GM12878 (cell line): ENCODE measurements at regions not wholly inside any gene's neighbourhood (a gene's known extent, or its start where the extent isn't known, plus 50 kb on each side); places are given as distances from the start of the nearest gene placed in this dataset.

ENCODE experiments used
- ATAC-seq: fragments of 200-7000 bp; cut with Tn5 transposase; 3 replicates; pipeline ENCODE4 v1.9.1; 2020; ENCODE audit warnings: mild to moderate bottlenecking, moderate library complexity
- BruUV-seq: library from RNA; stranded (reverse); fragments of 400-500 nt; replicated peaks from 2 replicates; lab custom pipeline; 2021; lab: Mats Ljungman, UMichigan
- CTCF ChIA-PET: fragments of 300-600 bp; sonication (Branson Sonifier 250); formaldehyde crosslinking; extraction: SDS; loops from one replicate; lab custom pipeline; 2021; ENCODE audit warnings: inconsistent platforms; lab: Yijun Ruan, JAX
- POLR2A ChIA-PET: fragments of 350-600 bp; formaldehyde crosslinking; extraction: SDS; loops from one replicate; lab custom pipeline; 2021; ENCODE audit warnings: inconsistent platforms; lab: Charles Lee
- RAD21 ChIA-PET: fragments of 300-600 bp; sonication (Branson Sonifier 250); formaldehyde crosslinking; loops from one replicate; lab custom pipeline; 2023; ENCODE audit warnings: antibody characterized with exemption; ENCODE audit not compliant: unreplicated experiment; lab: Charles Lee
- SMC1A ChIA-PET: fragments of 300-600 bp; sonication (Branson Sonifier 250); formaldehyde crosslinking; loops from one replicate; lab custom pipeline; 2023; ENCODE audit not compliant: unreplicated experiment, uncharacterized antibody; lab: Charles Lee
- DNase-seq: peaks from one replicate; pipeline ENCODE4 v3.0.0-alpha.2; 2011; ENCODE audit warnings: low read depth, low spot score
- FAIRE-seq: peaks from 3 replicates; lab custom pipeline; 2011; peaks lifted over from hg19 to GRCh38; lab: Jason Lieb, UNC
- H2AFZ ChIP-seq: 2 replicates; pipeline ENCODE4 v1.6.0; 2011; ENCODE audit warnings: low read depth, low read length, control low read depth; ENCODE audit not compliant: control insufficient read depth
- H3K27ac ChIP-seq: 2 replicates; pipeline ENCODE4 v1.5.1; 2011; ENCODE audit warnings: control low read depth; ENCODE audit not compliant: control insufficient read depth, insufficient read depth
- H3K27me3 ChIP-seq, 2 experiments: replicated peaks in 1 of 2; 2 replicates each; pipeline versions ENCODE4 v1.6.0 to v1.6.1; 2011; ENCODE audit warnings: low read length in 1 of 2; ENCODE audit not compliant: control insufficient read depth in 2 of 2, insufficient read depth in 2 of 2
- H3K36me3 ChIP-seq, 2 experiments: 2 replicates each; pipeline ENCODE4 v1.5.1; 2011; ENCODE audit warnings: low read length in 1 of 2; ENCODE audit not compliant: control insufficient read depth in 2 of 2, insufficient read depth in 2 of 2
- H3K4me1 ChIP-seq: 2 replicates; pipeline ENCODE4 v1.6.1; 2011; ENCODE audit warnings: mild to moderate bottlenecking, low read length, moderate library complexity, mixed read lengths; ENCODE audit not compliant: control insufficient read depth, insufficient read depth
- H3K4me2 ChIP-seq: 2 replicates; pipeline ENCODE4 v1.6.0; 2011; ENCODE audit warnings: control low read depth; ENCODE audit not compliant: control insufficient read depth, insufficient read depth
- H3K4me3 ChIP-seq: fragments of 200-600 bp; sonication (generic); 2 replicates; pipeline ENCODE4 v1.5.1; 2016
- H3K79me2 ChIP-seq: 2 replicates; pipeline ENCODE4 v1.6.0; 2011; ENCODE audit warnings: low read length; ENCODE audit not compliant: control insufficient read depth, insufficient read depth
- H3K9ac ChIP-seq: 2 replicates; pipeline ENCODE4 v1.8.0; 2011; ENCODE audit warnings: low read length, control low read depth, mixed read lengths; ENCODE audit not compliant: control insufficient read depth, insufficient read depth
- H3K9me3 ChIP-seq: replicated peaks from 3 replicates; pipeline ENCODE4 v1.5.1; 2011; ENCODE audit warnings: mild to moderate bottlenecking, low read length; ENCODE audit not compliant: control insufficient read depth, insufficient read depth
- H4K20me1 ChIP-seq: 2 replicates; pipeline ENCODE4 v1.6.0; 2011; ENCODE audit not compliant: control insufficient read depth, insufficient read depth
- ASH2L ChIP-seq: fragments of 300-600, 200-600 bp; sonication (generic); IDR thresholded peaks from 2 replicates; pipeline ENCODE4 v1.6.1; 2017; ENCODE audit warnings: low read depth, mild to moderate bottlenecking, borderline replicate concordance
- CBX3 ChIP-seq: fragments of 200-600 bp; sonication (generic); IDR thresholded peaks from 2 replicates; pipeline ENCODE4 v1.6.1; 2016; ENCODE audit warnings: low read depth, borderline replicate concordance
- ETV6 ChIP-seq, 2 experiments: fragments of 450-650 bp in 1 of 2; IDR thresholded peaks in 1 of 2; conservative IDR thresholded peaks in 1 of 2; 2 replicates each; pipeline ENCODE4 v1.6.1; 2014; ENCODE audit warnings: antibody characterized with exemption in 1 of 2, borderline replicate concordance in 1 of 2, low read depth in 1 of 2, mild to moderate bottlenecking in 1 of 2, moderate library complexity in 1 of 2
- HCFC1 ChIP-seq: fragments of 150-350 bp; IDR thresholded peaks from 2 replicates; pipeline ENCODE4 v1.6.1; 2014; ENCODE audit warnings: low read length
- IRF3 ChIP-seq: fragments of 450-650 bp; IDR thresholded peaks from 2 replicates; pipeline ENCODE4 v1.6.1; 2014; ENCODE audit warnings: mild to moderate bottlenecking
- NFYB ChIP-seq: IDR thresholded peaks from 2 replicates; pipeline ENCODE4 v1.6.1; 2011; ENCODE audit warnings: low read depth, mild to moderate bottlenecking, low read length, improper control_type of control experiment, moderate library complexity; ENCODE audit not compliant: insufficient read depth
- SP1 ChIP-seq: IDR thresholded peaks from one replicate; pipeline ENCODE4 v1.6.1; 2011; ENCODE audit warnings: low read depth, low read length
- STAT3 ChIP-seq: IDR thresholded peaks from 2 replicates; pipeline ENCODE4 v1.6.1; 2011; ENCODE audit warnings: low read depth, low read length, improper control_type of control experiment
- TCF7 ChIP-seq: IDR thresholded peaks from 2 replicates; pipeline ENCODE4 v1.6.1; 2014; ENCODE audit warnings: antibody characterized with exemption, borderline replicate concordance
- ZBTB33 ChIP-seq: fragments of 450-650 bp; IDR thresholded peaks from 2 replicates; pipeline ENCODE4 v1.6.1; 2017; ENCODE audit warnings: mild to moderate bottlenecking
- WGBS: methylation state at CpG from one replicate; pipeline ENCODE4 v1.1.6; 2016; ENCODE audit warnings: low lambda C conversion rate; ENCODE audit not compliant: insufficient replicate concordance, insufficient coverage; ENCODE audit errors: missing lambda C conversion rate; 5-methylcytosine and 5-hydroxymethylcytosine counted together
- in situ Hi-C: fragments of 300-500 bp; cut with MboI; formaldehyde crosslinking; loops from 9 replicates; pipeline ENCODE4 v1.14.3; 2018; ENCODE audit warnings: mixed read lengths
- intact Hi-C: fragments of 100-400 bp; cut with micrococcal nuclease; formaldehyde crosslinking; loops from one replicate; pipeline ENCODE4 v1.14.2; 2022; ENCODE audit not compliant: unreplicated experiment

- Histone ChIP-seq H3K4me3 (no peak overlapping the region), H3K27me3 (no peaks in the 10 kb centered on the region), H3K4me1 (no peaks in the 10 kb centered on the region), H3K9ac (no peak overlapping the region), H3K4me2 (no peak overlapping the region), H4K20me1 (no peaks in the 10 kb centered on the region), H3K36me3 (no peaks in the 10 kb centered on the region), H3K27ac (no peak overlapping the region), H3K9me3 (no peaks in the 10 kb centered on the region), H3K79me2 (no peaks in the 10 kb centered on the region), H2AFZ (no peak overlapping the region)
- FAIRE-seq: no peak
- no peak for DNase-seq
- no peak for ATAC-seq
- CTCF ChIA-PET: interaction anchor here (0.8 kb wide), 1 partner anchor 62 kb away, joined by 3 read pairs; no protein-coding TSS in a partner anchor
- 30% methylated on average over 6 of the region's 6 CpGs for WGBS
- POLR2A ChIA-PET: no interaction called here
- intact Hi-C loops: no loop called here
- RAD21 ChIA-PET: no interaction called here
- TF ChIP-seq IRF3 (no peak), NFYB (no peak), STAT3 (no peak), SP1 (no peak), CBX3 (no peak), ETV6 (conservative IDR thresholded peaks at IDR 0.05 in 1 of 2, IDR thresholded peaks at IDR 0.05 in 1 of 2; ENCODE audit: borderline replicate concordance in 1 of 2, low read depth in 1 of 2) (no peak), ZBTB33 (no peak), TCF7 (no peak), ASH2L (no peak), HCFC1 (no peak)
- SMC1A ChIA-PET: interaction anchor here (1.0 to 1.2 kb wide), 2 partner anchors 10 to 11 kb away, joined by 3 read pairs; no protein-coding TSS in a partner anchor
- no TSS peak for BruUV-seq
- in situ Hi-C loops: no loop called here
These were observed 174.1 kb upstream of the PLPP4 start for GRCh38 chr10:120282846-120283492.
